ENCODE measurements at regions not wholly inside any gene's neighbourhood (a gene's known extent, or its start where the extent isn't known, plus 50 kb on each side); places are given as distances from the start of the nearest gene placed in this dataset.
A peak's percentile ranks its signal among the peaks of the same experiment; 100 is the strongest.
"Not testable (repeated sequence)": the region's sequence is repeated elsewhere in the genome, so short reads cannot be mapped to it uniquely, and the experiment has no call there.

DNA sequence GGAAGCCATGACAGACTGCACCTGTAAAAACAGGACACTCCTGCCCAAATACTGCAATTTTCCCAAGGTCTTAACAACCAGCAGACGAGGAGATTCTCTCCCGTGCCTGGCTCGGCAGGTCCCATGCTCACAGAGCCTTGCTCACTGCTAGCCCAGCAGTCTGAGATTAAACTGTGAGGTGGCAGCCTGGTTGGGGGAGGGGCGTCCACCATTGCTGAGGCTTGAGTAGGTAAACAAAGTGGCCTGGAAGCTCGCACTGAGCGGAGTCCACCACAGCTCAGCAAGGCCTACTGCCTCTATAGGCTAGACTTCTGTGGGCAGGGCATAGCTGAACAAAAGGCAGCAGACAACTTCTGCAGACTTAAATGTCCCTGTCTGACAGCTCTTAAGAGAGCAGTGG is 80.3 kb downstream of the ANXA5 start:
- DNase-seq (ENCODE audit: extremely low read depth in 1 of 4, low spot score in 3 of 4): peak in 1 of 4 experiments; percentile 2
- H3K79me2 ChIP-seq (ENCODE audit: control insufficient read depth, insufficient read depth, low read length); H3K9me1 ChIP-seq (ENCODE audit: control insufficient read depth, insufficient read depth, low read length); H3K4me3 ChIP-seq; H3K9ac ChIP-seq (ENCODE audit: insufficient read depth in 1 of 2, low read depth in 2 of 2, low read length in 2 of 2); FAIRE-seq; in situ Hi-C loops (cut with MboI); BruUV-seq (replicated peaks); H2AFZ ChIP-seq (ENCODE audit: low read depth, low read length); CTCF ChIA-PET (ENCODE audit: low intra/inter-chr PET ratio); H3K36me3 ChIP-seq (ENCODE audit: control insufficient read depth, insufficient read depth, low read length); H3K9me3 ChIP-seq (replicated peaks; ENCODE audit: control insufficient read depth, insufficient read depth, low read depth, low read length); H3K27me3 ChIP-seq (ENCODE audit: control insufficient read depth in 2 of 2, insufficient read depth in 2 of 2, low read length in 2 of 2); intact Hi-C loops (cut with micrococcal nuclease); H3K27ac ChIP-seq (ENCODE audit: extremely low read depth, low read depth, low read length); H3K4me2 ChIP-seq (ENCODE audit: insufficient read depth, low read length); H3K4me1 ChIP-seq (replicated peaks in 1 of 2; ENCODE audit: control insufficient read depth in 2 of 2, insufficient read depth in 2 of 2, low read length in 2 of 2); ATAC-seq; H4K20me1 ChIP-seq (replicated peaks; ENCODE audit: control insufficient read depth, insufficient read depth, low read length): not testable (repeated sequence)
- WGBS (ENCODE audit: insufficient coverage, low coverage, missing lambda C conversion rate): 1% methylated on average over 6 of the region's 6 CpGs
- POLR2A ChIA-PET: interaction anchor here (0.6 kb wide), 1 partner anchor 127 kb away, joined by 3 read pairs; no protein-coding TSS in a partner anchor

- no peak overlapping the region for H2AFZ ChIP-seq (ENCODE audit: low read depth, low read length)
- no peak overlapping the region for H3K9ac ChIP-seq (ENCODE audit: insufficient read depth in 1 of 2, low read depth in 2 of 2, low read length in 2 of 2)
- FAIRE-seq (no peak), ATAC-seq (no peak), DNase-seq (ENCODE audit: extremely low read depth in 1 of 4, low spot score in 3 of 4) (no peak)
- ChIA-PET CTCF (ENCODE audit: low intra/inter-chr PET ratio) (no interaction called here), POLR2A (no interaction called here)
- no peaks in the 10 kb centered on the region for H3K79me2 ChIP-seq (ENCODE audit: control insufficient read depth, insufficient read depth, low read length)
- H3K4me1 ChIP-seq (replicated peaks in 1 of 2; ENCODE audit: control insufficient read depth in 2 of 2, insufficient read depth in 2 of 2, low read length in 2 of 2): no peaks in the 10 kb centered on the region
- in situ Hi-C loops (cut with MboI) (no loop called here), intact Hi-C loops (cut with micrococcal nuclease) (no loop called here)
- H3K9me3 ChIP-seq (replicated peaks; ENCODE audit: control insufficient read depth, insufficient read depth, low read depth, low read length): no peaks in the 10 kb centered on the region
- no peak overlapping the region for H3K4me3 ChIP-seq
- H3K27me3 ChIP-seq (ENCODE audit: control insufficient read depth in 2 of 2, insufficient read depth in 2 of 2, low read length in 2 of 2): no peaks in the 10 kb centered on the region; a peak in 1 of 5 replicates
- no peaks in the 10 kb centered on the region for H3K9me1 ChIP-seq (ENCODE audit: control insufficient read depth, insufficient read depth, low read length)
- H4K20me1 ChIP-seq (replicated peaks; ENCODE audit: control insufficient read depth, insufficient read depth, low read length): no peaks in the 10 kb centered on the region
- H3K4me2 ChIP-seq (ENCODE audit: insufficient read depth, low read length): no peak overlapping the region
- no peaks in the 10 kb centered on the region for H3K36me3 ChIP-seq (ENCODE audit: control insufficient read depth, insufficient read depth, low read length)
- H3K27ac ChIP-seq (ENCODE audit: extremely low read depth, low read depth, low read length): no peak overlapping the region
- no TSS peak for BruUV-seq (replicated peaks)
- TF ChIP-seq ZC3H4 (CRISPR knock-in tag; IDR thresholded peaks at IDR 0.05; ENCODE audit: borderline replicate concordance) (no peak), ZFPM2 (CRISPR knock-in tag; IDR thresholded peaks at IDR 0.05) (no peak), ZNF507 (tag; conservative IDR thresholded peaks at IDR 0.05) (no peak), ZNF584 (CRISPR knock-in tag; IDR thresholded peaks at IDR 0.05; ENCODE audit: low read depth) (no peak), ETS2 (tag; IDR thresholded peaks at IDR 0.05; ENCODE audit: borderline replicate concordance, poor library complexity, severe bottlenecking) (no peak), NRF1 (conservative IDR thresholded peaks at IDR 0.05 in 1 of 2, IDR thresholded peaks at IDR 0.05 in 1 of 2) (no peak), HDAC1 (IDR thresholded peaks at IDR 0.05) (no peak), ZNF76 (CRISPR knock-in tag; IDR thresholded peaks at IDR 0.05; ENCODE audit: borderline replicate concordance) (no peak), TAF9B (IDR thresholded peaks at IDR 0.05; ENCODE audit: partially characterized antibody) (no peak)
- TF ChIP-seq, protein P1, sequence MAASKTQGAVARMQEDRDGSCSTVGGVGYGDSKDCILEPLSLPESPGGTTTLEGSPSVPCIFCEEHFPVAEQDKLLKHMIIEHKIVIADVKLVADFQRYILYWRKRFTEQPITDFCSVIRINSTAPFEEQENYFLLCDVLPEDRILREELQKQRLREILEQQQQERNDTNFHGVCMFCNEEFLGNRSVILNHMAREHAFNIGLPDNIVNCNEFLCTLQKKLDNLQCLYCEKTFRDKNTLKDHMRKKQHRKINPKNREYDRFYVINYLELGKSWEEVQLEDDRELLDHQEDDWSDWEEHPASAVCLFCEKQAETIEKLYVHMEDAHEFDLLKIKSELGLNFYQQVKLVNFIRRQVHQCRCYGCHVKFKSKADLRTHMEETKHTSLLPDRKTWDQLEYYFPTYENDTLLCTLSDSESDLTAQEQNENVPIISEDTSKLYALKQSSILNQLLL (CRISPR knock-in tag; IDR thresholded peaks at IDR 0.05; ENCODE audit: borderline replicate concordance): no peak
- TF ChIP-seq, protein P2, sequence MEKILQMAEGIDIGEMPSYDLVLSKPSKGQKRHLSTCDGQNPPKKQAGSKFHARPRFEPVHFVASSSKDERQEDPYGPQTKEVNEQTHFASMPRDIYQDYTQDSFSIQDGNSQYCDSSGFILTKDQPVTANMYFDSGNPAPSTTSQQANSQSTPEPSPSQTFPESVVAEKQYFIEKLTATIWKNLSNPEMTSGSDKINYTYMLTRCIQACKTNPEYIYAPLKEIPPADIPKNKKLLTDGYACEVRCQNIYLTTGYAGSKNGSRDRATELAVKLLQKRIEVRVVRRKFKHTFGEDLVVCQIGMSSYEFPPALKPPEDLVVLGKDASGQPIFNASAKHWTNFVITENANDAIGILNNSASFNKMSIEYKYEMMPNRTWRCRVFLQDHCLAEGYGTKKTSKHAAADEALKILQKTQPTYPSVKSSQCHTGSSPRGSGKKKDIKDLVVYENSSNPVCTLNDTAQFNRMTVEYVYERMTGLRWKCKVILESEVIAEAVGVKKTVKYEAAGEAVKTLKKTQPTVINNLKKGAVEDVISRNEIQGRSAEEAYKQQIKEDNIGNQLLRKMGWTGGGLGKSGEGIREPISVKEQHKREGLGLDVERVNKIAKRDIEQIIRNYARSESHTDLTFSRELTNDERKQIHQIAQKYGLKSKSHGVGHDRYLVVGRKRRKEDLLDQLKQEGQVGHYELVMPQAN (IDR thresholded peaks at IDR 0.05; ENCODE audit: borderline replicate concordance): no peak
- TF ChIP-seq, protein P3, sequence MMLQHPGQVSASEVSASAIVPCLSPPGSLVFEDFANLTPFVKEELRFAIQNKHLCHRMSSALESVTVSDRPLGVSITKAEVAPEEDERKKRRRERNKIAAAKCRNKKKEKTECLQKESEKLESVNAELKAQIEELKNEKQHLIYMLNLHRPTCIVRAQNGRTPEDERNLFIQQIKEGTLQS (IDR thresholded peaks at IDR 0.05): no peak
- TF ChIP-seq, protein P3 (CRISPR knock-in tag; conservative IDR thresholded peaks at IDR 0.05): no peak
Measured at GRCh38 chr4:121614101-121614500, 82.7 kb downstream of the ANXA5 start.

Measured in K562 (cell line).